Urothelium cell line (cell line): ENCODE measurements at regions not wholly inside any gene's neighbourhood (a gene's known extent, or its start where the extent isn't known, plus 50 kb on each side); places are given as distances from the start of the nearest gene placed in this dataset.

Source experiments
- DNase-seq: peaks from one replicate; pipeline ENCODE4 v3.0.0; 2011; ENCODE audit warnings: low spot score, mixed read lengths
- FAIRE-seq: peaks from 2 replicates; lab custom pipeline; 2011; peaks lifted over from hg19 to GRCh38; lab: Jason Lieb, UNC

DNA sequence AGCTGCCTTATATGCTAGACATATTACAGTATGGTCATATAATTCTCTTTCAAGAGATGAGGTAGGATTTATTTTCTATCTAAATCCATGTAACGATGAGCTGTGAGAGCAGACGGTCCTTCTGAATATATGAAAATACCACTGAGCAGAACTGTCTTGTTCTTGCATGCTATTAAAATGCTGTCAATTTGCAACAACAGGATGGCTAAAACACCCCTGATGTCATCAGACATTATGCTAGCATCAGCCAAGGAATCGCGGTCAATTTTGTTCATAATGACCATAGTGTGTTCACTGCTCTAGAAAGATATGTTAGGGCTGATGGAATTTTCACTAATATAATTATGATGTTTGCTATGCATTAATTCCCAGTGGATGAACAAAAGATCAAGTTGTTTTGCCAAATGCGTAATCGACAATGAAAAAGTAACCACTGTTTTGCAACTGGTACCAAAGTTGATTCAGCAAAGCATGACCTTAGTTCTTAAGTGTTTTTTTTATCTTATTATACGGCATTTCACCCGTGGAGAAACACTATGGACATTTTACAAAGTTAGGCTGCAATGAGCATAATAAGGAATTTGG is 765.4 kb upstream of the NR2F2 start:
- FAIRE-seq = no peak
- no peak for DNase-seq

DNA sequence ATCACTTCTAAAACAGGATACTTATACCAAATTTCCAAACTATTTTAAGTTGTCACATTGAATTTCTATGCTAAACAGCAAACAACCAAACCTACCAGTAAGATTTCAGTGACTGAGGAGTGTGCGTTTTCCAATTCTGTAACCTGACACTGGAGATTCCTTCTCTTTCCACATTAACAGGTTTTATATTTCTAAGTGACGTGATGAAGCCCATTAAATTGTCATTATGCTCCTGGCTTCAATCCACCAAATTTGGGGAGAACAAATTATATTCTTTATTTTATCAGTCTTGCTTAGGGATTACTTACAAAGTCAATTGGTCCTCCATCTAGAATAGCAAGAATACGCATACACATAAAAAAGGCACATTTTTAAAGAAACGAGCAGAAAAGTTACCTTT is 764.8 kb upstream of the NR2F2 start:
- DNase-seq (no peak), FAIRE-seq (no peak)

DNA sequence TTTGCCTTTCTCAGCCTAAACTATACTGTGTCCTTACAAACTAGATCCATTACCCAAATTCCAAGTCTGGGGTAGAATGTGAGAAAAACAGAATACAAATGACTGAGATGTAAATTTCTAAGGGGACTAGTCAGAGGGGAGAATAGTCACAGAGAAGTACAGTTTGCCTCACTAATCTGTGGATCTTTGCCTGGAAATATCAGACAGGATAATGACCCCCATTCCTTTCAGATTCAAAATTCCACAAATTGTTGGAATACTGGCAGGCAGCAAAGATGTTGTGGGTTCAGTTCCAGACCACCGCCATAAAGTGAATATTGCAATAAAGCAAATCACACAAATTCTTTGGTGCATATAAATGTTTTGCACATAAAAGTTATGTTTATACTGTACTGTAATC is 762.8 kb upstream of the NR2F2 start:
- FAIRE-seq = no peak
- DNase-seq = no peak

DNA sequence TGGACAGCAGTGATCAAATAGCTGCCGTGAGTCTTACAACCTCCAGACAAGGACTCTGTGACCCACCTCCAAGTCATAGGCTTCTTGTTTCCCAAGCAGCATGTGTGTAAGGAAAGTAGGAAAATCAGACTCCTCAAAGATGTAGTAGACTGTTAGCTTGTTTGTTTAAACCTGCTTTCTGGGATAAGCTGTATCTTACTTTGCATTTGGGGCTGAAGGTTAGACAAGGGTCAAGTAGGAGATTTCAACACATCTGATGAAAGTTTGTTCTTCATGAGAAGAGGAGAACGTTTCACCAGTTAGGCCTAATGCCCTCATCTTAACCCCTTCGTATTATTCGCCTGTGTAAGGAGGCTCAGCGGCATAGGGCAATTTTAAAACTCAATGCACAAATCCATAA is 756.4 kb upstream of the NR2F2 start:
- no peak for FAIRE-seq
- DNase-seq = no peak

DNA sequence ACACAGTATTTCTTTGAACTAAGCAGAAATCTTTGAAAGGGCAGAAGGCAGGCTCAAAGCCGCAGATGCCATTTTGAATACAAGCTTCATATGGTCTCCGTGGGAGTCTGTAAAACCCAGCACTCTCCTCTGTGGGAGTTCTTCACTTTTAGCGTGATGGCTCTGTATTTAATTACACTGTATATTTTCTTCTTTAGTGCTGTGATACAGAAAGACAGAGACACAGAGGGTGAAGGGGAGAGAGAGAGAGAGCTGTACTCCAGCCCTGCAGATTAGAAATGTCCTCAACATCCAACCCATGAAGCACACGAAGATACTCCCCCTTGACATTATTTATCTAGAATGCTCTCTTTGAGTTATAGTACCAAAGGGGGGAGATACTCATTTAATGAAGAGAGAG is 752.6 kb upstream of the NR2F2 start:
- DNase-seq (no peak), FAIRE-seq (no peak)

DNA sequence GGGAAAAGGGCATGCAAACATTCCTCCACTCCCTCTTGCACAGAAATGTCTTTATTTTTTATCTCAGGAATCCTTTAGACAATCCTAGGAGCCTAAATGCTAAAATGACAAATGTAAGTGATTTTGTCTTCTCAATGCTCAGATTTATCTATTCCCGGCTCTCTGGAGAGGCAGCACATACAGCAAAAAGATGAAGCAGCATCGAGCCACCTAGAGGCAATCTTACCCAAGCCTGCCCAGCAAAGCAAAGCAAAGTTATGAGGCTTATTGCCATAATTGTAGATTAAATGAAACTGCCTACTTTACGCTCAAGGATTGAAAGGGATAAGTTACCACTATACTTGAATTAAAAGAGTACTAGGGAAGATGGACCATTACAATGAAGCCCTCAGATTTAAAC is 750.4 kb upstream of the NR2F2 start:
- no peak for FAIRE-seq
- no peak for DNase-seq

DNA sequence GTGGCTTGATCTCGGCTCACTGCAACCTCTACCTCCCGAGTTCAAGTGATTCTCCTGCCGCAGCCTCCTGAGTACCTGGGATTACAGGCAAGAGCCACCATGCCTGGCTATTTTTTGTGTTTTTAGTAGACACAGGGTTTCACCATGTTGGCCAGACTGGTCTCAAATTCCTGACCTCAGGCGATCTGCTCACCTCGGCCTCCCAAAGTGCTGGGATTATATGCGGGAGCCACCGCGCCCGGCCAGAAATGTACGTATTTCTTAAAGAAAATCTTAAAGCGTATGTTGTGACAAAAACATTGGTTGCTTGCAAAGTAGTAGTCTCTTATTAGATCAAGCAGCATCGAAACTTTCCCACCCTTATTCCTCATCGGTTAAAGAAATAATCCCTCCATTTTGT is 748.9 kb upstream of the NR2F2 start:
- FAIRE-seq (no peak), DNase-seq (no peak)

DNA sequence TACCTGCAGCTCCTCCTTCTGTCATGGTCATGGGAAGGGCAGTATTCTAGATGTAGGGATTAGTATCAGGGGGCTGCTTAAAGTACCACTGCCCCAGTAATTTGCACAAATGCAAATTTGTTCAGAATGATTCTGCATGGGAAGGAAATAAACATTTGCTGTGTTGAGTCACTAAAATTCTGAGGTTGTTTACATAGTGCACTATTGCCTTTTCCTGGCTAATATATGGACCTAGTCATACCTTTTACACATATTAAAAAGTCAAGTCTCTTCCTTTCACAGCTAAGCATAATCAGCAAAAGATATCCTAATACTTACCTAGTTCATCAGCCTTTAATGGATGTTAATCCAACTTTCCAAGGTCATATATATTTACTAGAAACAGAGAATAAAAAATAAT is 746.4 kb upstream of the NR2F2 start:
- FAIRE-seq = no peak
- no peak for DNase-seq

DNA sequence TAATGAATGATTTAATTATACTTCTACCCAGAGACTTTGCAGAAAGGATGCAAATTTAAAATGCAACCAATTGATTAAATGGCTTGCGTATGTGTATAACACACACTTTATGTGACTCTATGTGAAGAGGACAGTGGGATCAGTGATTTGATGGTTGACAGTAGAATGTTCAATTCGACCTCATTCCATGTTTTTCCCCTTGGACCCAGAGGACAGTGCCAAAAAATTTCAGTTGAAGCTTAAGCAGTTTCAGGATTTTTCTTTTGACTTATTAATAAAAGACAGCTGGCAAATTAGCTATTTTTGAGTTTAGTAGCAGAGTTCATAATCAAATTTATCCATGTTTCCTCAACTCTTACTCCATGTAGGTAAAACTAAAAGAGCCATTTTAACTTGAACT is 742.4 kb upstream of the NR2F2 start:
- no peak for FAIRE-seq
- DNase-seq = no peak

DNA sequence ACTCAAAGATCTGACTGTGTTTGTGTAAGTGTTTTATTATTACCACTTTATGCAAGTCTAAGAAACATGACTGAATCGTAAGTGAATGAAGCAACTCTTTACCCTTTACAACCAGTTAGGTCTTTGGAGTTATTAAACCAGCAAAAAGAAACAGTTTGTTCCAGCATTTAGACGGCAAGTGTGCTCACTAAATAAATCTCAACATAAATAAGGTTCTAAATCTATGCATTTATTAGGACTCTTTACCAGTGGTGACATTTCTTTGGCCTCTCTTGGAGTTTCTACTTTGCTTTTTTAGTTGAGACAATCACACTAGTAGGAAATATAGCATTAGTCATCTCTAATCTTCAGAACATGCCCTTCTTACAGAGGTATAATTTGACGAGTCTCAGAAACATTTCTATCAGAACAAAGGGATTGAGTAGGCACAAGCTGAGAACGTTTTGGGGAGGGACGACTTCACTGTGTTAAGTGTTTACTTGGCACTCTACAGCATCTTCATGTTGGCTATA is 739.9 kb upstream of the NR2F2 start:
- FAIRE-seq (no peak), DNase-seq (no peak)

DNA sequence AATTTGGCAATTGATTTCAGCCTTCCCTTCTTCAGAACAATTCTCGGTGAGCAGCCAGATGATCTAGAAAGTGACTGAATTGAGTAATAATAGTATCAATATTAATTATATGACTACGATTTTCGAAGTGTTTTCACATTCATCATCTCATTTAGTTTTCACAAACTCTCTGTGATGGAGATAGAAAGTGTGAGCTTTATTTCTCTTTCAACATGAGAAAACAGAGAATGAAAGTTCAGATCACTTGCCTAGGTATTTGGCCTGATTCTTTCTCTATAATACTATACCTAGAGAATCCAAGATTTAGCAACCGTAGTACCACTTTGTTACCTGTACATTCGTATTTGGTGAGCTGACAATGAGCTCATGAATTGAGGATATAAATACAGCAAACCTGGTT is 739.2 kb upstream of the NR2F2 start:
- FAIRE-seq (no peak), DNase-seq (no peak)

DNA sequence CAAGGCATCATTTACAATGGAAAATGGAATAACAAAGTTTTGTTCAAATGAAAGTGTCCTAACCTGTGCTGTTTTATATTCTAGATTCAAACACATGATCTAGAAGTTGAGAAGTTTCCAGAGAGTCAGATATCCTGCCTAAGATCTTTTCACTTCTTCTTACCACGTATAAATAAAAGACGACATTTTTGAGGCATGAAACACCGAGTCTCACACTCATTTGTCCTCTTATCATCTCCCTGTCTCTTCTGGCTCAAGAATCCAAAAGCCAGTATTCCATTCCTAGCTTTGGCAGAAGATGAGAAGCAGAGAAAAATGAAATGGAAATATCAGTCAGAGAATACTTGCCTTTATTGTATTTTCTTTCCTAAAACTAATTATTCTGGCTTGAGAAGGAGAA is 738.6 kb upstream of the NR2F2 start:
- DNase-seq = no peak
- FAIRE-seq = no peak

DNA sequence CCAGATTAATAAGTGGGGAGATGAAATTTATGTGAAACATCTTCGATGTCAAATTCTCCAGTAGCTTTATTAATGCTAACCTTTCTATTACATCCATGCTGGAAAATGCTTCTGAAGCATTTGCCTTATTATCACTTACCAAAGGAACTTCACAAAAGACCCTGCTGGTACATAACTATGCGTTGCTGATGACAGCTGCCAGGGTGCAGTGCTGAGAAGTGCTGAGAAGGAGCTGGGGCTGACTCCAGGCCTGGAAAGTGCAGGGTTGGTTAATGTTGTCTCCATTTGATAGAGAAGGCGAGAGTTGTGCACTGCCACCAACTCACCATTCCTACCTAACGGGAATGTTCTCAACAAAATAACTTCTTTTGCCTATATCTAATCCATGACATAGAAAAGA is 736.0 kb upstream of the NR2F2 start:
- no peak for FAIRE-seq
- no peak for DNase-seq

DNA sequence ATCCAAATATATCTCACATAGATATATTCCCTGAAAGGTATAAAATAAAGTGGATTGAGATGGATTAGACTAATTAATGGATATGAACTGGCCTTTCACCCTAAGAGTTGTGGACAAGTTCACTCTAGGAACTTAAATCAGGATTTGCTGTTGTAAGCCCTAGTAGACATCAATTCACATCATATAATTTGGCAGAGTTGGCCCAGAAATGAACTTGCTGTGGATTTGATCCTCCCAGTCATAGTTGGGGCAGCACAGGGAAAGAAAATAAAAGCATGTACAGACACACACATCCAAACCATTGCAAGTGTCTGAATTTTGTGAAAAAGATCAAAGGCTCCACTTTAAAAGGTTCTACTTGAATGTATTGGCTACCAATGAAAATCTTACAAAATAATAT is 734.7 kb upstream of the NR2F2 start:
- no peak for FAIRE-seq

DNA sequence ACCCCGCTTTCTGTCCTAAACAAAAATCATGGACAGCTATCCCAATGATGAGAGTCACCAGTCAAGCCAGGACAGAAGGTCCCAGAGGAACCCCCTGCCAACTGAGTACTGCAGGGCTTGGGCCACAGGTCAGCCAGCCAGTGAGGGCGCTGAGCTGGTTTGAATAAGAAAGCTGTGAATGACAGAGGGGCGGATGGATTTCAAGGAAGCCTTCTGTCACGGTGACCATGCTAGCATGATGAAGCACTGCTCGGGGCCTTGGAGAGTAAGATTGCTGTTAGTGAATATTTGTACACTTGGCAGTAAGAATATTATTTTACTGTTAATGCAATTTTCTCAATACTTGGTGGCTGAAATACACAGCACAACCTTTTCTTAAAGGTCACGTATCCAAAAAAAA is 734.0 kb upstream of the NR2F2 start:
- FAIRE-seq (no peak), DNase-seq (no peak)

More for the DNA sequence above, 734.7 kb upstream of the NR2F2 start:
- DNase-seq = no peak

DNA sequence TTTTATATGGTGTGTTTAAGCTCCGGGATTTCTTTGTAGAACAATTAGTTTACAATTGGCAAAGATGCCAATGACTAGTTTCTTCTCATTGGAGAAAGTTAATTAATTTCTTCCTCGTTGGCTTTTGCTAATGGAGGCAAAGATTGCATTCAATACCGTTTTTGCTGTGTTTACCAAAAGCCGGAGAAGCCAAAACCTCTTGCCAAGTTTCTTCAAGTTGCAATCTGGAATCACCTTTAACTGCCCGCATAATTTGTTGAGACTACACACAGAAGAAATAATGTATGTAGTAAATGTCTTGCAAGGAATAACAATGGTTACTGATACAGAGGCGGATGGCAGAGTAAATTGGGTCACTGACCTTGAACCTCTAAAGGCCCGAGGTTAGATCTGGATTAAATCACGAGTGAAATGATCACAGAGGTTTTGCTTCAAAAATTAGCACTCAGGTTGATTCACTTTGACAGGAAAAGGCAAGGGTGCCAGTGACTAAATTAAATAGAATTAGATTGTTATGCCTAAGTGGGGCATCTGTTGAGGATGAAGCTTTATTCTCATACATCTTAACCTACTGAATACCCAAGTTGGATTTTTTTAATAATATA is 732.1 kb upstream of the NR2F2 start:
- no peak for DNase-seq
- FAIRE-seq = no peak

DNA sequence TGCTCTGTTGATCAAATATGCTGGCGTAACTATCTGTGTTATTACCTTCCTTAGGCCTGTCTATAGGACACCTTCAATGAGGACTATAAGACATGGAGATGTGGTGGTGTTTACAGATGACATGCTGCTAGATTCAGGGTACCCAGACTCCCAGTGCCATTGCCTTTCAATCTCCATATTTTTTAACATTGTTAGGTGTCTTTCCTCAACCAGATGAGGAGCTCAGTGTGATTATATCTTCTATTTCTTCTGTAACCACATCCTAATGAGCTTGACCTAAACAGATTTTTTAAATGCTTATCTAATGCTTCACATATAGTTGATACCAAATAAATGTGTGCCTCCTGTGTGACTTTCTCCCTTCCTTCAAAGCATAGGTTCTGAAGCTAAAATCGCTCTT is 730.1 kb upstream of the NR2F2 start:
- no peak for FAIRE-seq

DNA sequence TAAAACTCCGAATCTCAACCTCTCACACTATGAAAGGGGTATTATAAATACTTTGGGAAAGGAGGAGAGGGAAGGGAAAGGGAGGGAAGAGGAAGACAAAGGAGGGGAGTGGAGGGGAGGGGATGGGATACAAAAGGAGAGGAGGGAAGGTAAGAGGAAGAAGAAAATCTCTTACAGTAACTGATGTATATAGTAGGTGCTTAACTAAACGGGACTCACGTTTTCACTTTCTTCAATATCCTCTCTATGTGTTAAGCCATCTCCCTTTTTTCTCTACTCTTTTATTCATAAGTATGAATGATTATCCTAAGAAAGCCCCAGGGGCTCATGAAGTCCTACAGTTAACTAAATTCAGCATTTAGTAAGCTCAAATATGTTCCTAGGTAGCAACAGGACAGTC is 729.6 kb upstream of the NR2F2 start:
- FAIRE-seq (no peak), DNase-seq (no peak)

More for the DNA sequence above, 730.1 kb upstream of the NR2F2 start:
- DNase-seq = no peak

DNA sequence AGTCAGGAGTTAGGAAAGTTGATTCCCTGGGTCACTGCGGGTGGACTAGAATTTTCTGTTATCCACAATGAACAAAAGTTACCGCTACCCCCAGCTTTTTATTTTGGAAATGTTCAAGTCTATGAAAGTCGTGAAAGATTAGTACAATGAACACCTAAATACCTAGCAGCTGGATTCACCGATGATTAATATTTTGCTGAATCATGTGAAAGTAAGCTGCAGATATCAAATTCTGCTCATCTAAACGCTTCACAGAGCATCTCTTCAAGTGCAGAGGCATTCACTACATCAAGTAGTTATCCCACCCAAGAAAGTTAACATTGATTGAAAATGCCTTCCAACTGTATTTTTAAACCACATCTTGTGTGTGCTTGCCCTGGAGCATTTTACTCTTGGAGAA is 729.0 kb upstream of the NR2F2 start:
- no peak for DNase-seq
- FAIRE-seq = no peak

DNA sequence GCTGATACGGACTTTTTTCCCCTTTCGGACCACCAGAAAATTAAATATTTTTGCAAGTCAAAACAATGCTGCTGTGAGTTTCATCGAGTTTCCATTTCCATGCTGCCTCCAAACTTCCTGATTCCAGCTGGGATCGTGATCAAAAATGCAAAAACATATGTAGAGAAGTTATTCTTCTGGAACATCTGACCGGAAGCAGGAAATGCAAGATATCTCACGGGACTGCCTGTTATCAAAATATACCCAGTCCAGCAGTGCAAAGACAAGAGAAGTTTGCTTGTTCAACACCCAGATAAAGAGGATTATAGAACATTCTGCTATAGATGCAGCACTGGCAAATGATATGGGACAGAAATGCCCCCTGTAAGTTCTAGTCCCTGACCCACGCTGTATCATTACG is 726.7 kb upstream of the NR2F2 start:
- DNase-seq (no peak), FAIRE-seq (no peak)

DNA sequence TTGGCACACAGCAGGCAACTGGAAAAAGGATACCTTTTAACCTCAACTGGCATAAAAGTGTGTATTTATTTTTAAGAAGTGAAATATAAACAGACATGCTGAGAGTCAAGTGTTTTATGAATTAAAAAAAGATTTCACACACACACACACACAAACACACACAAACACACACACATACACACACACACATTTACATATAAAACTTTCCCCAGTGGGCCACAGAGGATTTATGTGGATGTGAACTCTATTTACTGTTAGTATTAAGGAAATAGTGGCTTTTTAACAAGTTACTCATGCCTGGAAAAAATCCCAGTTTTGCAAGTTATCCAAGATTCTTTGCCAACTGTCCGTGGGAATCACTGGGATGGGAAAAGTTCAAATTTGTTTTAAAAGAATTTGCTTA is 725.9 kb upstream of the NR2F2 start:
- no peak for FAIRE-seq
- DNase-seq = no peak

DNA sequence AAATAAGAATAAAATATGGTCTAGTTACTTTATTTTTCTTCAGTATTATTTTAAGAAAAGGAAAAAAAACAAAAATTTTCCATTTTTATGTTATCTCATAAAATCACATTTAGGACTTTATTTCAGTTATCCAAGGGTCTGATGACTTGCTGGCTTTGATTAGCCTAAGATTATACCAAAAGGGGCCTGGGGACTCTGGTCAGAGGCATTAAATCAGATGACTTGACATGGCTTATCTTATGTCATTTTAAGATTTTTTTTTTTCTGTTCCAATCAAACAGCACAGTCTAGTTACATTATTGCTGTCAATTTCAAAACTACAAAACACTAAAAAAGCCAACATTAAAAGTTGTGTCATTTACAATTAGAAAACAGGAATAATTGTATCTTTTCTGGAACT is 725.4 kb upstream of the NR2F2 start:
- no peak for DNase-seq
- no peak for FAIRE-seq

DNA sequence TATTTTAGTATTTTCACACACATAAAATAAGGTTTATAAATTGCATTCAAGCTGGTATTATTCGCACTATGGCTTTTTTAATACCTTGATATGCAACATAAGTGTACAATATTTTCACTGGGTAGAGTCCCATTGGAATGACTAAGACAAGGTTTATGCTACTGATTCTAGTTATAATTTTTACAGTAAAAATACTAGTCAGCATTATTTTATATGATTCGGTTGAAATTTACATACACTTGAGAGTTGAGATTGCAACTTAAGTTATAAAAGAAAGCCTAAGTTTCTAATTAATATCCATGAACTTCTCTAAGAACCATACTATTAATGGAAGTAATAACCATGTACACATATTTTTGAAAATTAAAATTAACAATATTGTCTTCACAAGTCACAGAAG is 723.9 kb upstream of the NR2F2 start:
- no peak for FAIRE-seq
- DNase-seq = no peak
